ENCODE measurements at regions not wholly inside any gene's neighbourhood (a gene's known extent, or its start where the extent isn't known, plus 50 kb on each side); places are given as distances from the start of the nearest gene placed in this dataset.

GRCh38 chr4:57430726-57431125 lies 320.5 kb upstream of the IGFBP7 start:
- DNase-seq = no peak

- DNase-seq = peak in 55 of 58 donors; percentile 2 to 82 (median 50)
These were observed 316.7 kb upstream of the IGFBP7 start for GRCh38 chr4:57426779-57427395.

- no peak for DNase-seq
These were observed 315.4 kb upstream of the IGFBP7 start for GRCh38 chr4:57425610-57426009.

GRCh38 chr4:57424232-57424897 lies 314.2 kb upstream of the IGFBP7 start:
- DNase-seq = peak in 26 of 58 donors; percentile 3 to 76 (median 8)

GRCh38 chr4:57418133-57418532 lies 307.9 kb upstream of the IGFBP7 start:
- DNase-seq = no peak

DNA sequence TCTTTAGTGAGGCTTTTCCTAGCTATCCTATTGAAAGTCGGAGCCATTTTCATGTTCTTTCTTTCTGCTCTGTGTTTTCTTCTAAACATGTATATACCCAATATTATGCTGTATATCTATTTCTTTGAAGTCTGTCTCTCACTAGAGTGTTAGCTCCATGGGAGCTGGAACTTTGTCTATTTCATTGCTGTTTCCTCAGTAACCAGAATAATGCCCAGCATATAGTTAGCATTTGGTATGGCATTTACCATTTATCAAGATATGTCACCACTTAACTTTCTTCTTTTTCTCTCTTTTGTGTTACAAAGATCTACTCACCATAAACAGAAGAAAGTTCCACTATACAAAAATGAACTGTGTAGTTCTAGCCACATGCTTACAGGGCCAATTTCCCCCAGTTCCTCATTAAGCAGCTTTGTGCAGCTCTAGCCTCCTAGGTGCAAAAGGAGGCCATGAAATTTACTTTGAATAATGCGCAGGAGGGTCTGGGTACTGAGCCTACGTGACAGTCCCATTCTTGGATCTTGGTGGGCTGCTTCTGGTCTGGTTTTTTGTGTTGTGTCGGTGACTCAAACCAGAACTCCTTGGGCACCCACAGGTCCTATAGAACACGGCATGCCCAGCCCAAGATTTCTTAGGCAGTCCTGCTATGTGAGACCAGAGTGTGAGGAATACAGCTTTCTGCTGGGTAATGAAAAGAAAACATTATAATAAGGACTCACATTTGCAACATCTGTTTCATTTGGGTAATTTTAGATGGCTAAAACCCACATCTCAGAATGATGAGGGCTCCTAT lies 302.3 kb upstream of the IGFBP7 start:
- DNase-seq = no peak

- peak in 43 of 58 donors; percentile 1 to 84 (median 34) for DNase-seq
These were observed 300.3 kb upstream of the IGFBP7 start for GRCh38 chr4:57410331-57411052.

DNA sequence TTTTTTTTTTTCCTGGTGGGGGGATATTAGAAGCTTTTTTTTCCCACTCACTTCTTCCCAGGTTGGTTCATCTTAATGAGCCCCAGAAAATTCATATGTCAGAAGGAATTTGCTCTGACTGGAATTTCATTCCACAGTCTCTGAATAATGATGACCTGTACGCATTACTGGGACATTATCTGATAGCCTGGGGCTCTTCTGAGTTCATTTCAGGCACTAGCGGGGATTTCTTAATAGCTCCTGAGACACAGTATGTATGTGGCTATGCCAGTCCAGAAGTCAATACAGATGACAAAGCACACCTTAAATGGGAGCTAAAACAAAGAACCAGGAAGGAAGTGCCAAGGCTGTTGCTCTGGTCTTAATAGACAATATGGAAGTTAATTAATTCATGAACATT lies 295.2 kb upstream of the IGFBP7 start:
- no peak for DNase-seq

DNA sequence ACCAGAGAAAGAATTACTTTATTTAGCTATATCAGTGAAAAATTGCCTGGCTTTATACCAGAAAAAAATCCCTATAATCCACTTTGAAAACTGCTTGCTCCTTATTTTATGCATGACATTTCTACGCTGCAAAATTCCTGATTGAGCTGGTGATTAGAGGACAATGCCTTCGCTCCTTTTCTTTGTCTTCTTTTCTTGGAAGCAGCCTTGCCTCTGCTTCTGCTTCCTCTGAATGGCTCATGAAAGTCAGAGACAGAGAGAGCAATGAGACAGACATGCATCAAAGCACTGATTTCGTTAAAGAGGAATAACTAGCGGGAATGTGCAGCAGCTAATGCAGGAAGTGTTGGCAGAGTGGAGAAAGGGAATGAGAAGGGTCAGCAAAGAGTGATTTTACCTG lies 294.3 kb upstream of the IGFBP7 start:
- DNase-seq = no peak

GRCh38 chr4:57403591-57403990 lies 293.4 kb upstream of the IGFBP7 start:
- DNase-seq = no peak

GRCh38 chr4:57401586-57401985 lies 291.4 kb upstream of the IGFBP7 start:
- no peak for DNase-seq

DNA sequence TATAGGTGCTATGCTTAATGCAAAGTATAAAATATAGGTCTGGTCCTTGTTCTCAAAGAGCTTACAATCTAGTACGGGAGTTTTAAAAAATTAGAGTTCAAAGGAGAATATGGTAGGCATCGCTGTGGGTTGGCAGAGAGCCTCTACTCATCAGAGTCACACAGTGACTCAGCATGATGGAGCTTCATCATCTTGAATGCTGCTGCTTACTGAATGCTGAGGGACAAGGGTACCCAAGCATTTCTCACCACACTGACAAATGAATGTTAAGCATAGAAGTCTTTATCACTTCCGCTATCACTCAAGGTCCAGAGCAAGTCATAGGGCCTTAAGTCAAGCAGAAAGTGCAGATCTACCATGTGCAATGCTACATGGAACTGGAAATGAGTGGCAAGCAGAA lies 268.6 kb upstream of the IGFBP7 start:
- no peak for DNase-seq

- DNase-seq = no peak
These were observed 264.8 kb upstream of the IGFBP7 start for GRCh38 chr4:57374866-57375595.

- DNase-seq = no peak
These were observed 263.8 kb upstream of the IGFBP7 start for GRCh38 chr4:57373991-57374390.

DNA sequence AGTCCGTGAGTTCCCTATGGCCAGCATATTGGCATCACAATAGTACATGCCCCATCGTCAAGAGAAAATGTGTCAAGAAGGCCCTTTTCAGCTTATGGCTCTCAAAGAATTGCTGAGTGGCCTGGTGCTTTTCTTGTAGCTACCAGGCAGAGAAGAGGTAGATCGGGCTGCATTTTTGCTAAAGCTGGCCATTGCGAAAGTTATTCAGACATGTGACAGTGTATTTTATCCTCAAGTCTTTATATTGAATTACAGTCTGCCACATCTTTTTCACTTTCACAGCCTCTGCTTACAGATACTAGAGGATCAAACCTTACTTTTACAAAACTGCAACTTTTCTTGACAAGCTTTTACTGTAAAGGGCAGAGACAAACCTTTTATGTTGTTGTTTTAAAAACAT lies 261.5 kb upstream of the IGFBP7 start:
- DNase-seq = no peak

GRCh38 chr4:57370691-57371090 lies 260.5 kb upstream of the IGFBP7 start:
- no peak for DNase-seq

DNA sequence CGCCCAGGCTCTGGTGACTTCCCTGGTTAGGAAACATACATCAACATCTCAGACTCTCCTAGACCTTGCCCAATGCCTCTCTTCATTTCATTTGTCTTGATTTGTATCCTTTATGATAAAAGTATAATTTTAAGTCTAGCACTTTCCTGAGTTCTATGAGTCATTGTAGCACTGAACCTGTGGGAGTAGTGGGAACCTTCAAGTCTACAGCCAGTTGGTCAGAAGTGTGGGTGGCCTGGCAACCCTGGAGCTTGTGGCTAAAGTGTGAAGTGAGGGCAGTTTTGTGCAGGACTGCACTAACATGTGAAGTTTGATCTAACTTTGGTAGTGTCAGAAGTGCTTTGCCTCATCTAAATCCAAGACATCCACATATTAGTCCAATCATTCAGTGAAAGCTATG lies 259.3 kb upstream of the IGFBP7 start:
- DNase-seq = peak in 1 of 58 donors; percentile 0

- no peak for DNase-seq
These were observed 254.1 kb upstream of the IGFBP7 start for GRCh38 chr4:57364255-57364654.

GRCh38 chr4:57363346-57363745 lies 253.2 kb upstream of the IGFBP7 start:
- no peak for DNase-seq

DNA sequence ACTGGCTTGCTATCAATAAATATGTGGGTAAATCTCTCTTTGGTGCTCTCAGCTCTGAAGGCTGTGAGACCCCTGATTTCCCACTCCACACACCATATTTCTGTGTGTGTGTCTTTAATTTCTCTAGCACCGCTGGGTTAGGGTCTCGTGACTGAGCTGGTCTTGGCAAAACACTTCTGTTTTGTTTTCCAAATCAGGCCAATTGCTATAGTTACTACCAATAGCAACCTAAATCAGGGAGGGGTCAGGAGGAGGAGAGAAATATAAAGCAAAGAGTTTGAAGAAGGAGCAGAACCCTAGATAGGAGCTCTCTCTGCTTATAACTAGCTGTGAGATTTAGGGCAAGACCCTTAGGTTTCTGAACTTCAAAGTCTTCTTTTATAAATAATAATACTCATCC lies 250.5 kb upstream of the IGFBP7 start:
- no peak for DNase-seq

- DNase-seq = no peak
These were observed 245.0 kb upstream of the IGFBP7 start for GRCh38 chr4:57355101-57355665.

All from anterior cingulate cortex (tissue), 58 donors.